Mesendoderm (in vitro differentiated cells): ENCODE measurements at regions not wholly inside any gene's neighbourhood (a gene's known extent, or its start where the extent isn't known, plus 50 kb on each side); places are given as distances from the start of the nearest gene placed in this dataset.

Source experiments
- DNase-seq: peaks from one replicate; pipeline ENCODE4 v3.0.0; 2013
- H2AK5ac ChIP-seq: 2 replicates; pipeline ENCODE4 v1.6.1; 2013; ENCODE audit warnings: low read length, inconsistent platforms
- H2BK120ac ChIP-seq: 2 replicates; pipeline ENCODE4 v1.6.1; 2013; ENCODE audit warnings: low read depth, mild to moderate bottlenecking, low read length, moderate library complexity, mixed read lengths
- H2BK15ac ChIP-seq: replicated peaks from 2 replicates; pipeline ENCODE4 v1.6.1; 2013; ENCODE audit warnings: low read depth, mild to moderate bottlenecking, moderate library complexity
- H2BK5ac ChIP-seq: 2 replicates; pipeline ENCODE4 v1.6.1; 2013; ENCODE audit warnings: low read length, inconsistent platforms
- H3K18ac ChIP-seq: 2 replicates; pipeline ENCODE4 v1.6.1; 2013; ENCODE audit warnings: mild to moderate bottlenecking, low read length, mixed read lengths
- H3K23ac ChIP-seq: one replicate; pipeline ENCODE4 v1.6.1; 2013; ENCODE audit warnings: low read length
- H3K27ac ChIP-seq: 2 replicates; pipeline ENCODE4 v1.5.1; 2013; ENCODE audit warnings: low read depth, mild to moderate bottlenecking, inconsistent platforms, low read length, moderate library complexity
- H3K27me3 ChIP-seq: 2 replicates; pipeline ENCODE4 v1.6.1; 2013; ENCODE audit warnings: low read length, control low read depth, mild to moderate bottlenecking, inconsistent platforms; ENCODE audit not compliant: insufficient read depth, poor library complexity
- H3K36me3 ChIP-seq: 2 replicates; pipeline ENCODE4 v1.6.1; 2013; ENCODE audit warnings: low read length, inconsistent platforms; ENCODE audit not compliant: control insufficient read depth, insufficient read depth
- H3K4ac ChIP-seq: one replicate; pipeline ENCODE4 v1.6.1; 2013; ENCODE audit warnings: low read depth, mild to moderate bottlenecking, low read length, moderate library complexity
- H3K4me1 ChIP-seq: 2 replicates; pipeline ENCODE4 v1.6.1; 2013; ENCODE audit warnings: low read depth, low read length, inconsistent platforms; ENCODE audit not compliant: control insufficient read depth
- H3K4me2 ChIP-seq: 2 replicates; pipeline ENCODE4 v1.6.1; 2013; ENCODE audit warnings: low read length
- H3K4me3 ChIP-seq: 2 replicates; pipeline ENCODE4 v1.5.1; 2013; ENCODE audit warnings: mild to moderate bottlenecking, low read length
- H3K56ac ChIP-seq: one replicate; pipeline ENCODE4 v1.6.1; 2013; ENCODE audit warnings: low read length
- H3K79me1 ChIP-seq: 2 replicates; pipeline ENCODE4 v1.6.1; 2013; ENCODE audit warnings: low read length, inconsistent platforms
- H3K79me2 ChIP-seq: 2 replicates; pipeline ENCODE4 v1.6.1; 2013; ENCODE audit warnings: mild to moderate bottlenecking, low read length; ENCODE audit not compliant: control insufficient read depth, insufficient read depth
- H3K9ac ChIP-seq: 2 replicates; pipeline ENCODE4 v1.6.1; 2013; ENCODE audit warnings: low read length, inconsistent platforms
- H4K5ac ChIP-seq: one replicate; pipeline ENCODE4 v1.6.1; 2013; ENCODE audit warnings: low read length
- H4K8ac ChIP-seq: one replicate; pipeline ENCODE4 v1.6.1; 2013; ENCODE audit warnings: low read depth, mild to moderate bottlenecking, control low read depth, low read length, moderate library complexity
- WGBS: extraction: QIAGEN DNeasy Blood & Tissue Kit; methylation state at CpG from one replicate; pipeline ENCODE4 v1.1.7; 2013; ENCODE audit warnings: low lambda C conversion rate, missing lambda C conversion rate; ENCODE audit not compliant: insufficient coverage; ENCODE audit errors: extremely low coverage; 5-methylcytosine and 5-hydroxymethylcytosine counted together

DNA sequence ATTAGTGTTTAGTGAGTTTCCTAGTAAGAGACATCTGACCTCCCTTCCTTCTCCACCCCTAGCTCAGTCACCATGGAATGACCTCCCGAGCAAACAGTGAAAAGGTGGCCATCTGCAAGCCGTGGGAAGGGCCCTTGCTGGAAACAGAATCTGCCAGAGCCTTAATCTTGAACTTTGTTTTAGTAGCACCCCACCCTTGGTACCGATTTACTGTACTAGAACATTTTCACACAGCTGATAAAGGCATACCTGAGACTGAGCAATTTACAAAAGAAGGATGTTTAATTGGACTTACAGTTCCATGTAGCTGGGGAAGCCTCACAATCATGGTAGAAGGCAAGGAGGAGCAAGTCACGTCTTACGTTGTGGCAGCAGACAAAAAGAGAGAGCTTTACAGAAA lies 655.8 kb downstream of the TSN start:
- H4K5ac ChIP-seq: no peak overlapping the region
- H3K36me3 ChIP-seq: no peaks in the 10 kb centered on the region
- H2AK5ac ChIP-seq: no peak overlapping the region
- H3K27me3 ChIP-seq: no peaks in the 10 kb centered on the region
- no peak overlapping the region for H3K18ac ChIP-seq
- DNase-seq: no peak
- no peak overlapping the region for H2BK15ac ChIP-seq
- no peak overlapping the region for H3K4me3 ChIP-seq
- no peaks in the 10 kb centered on the region for H3K79me1 ChIP-seq
- no peaks in the 10 kb centered on the region for H3K4me1 ChIP-seq
- H3K27ac ChIP-seq: no peak overlapping the region
- H3K23ac ChIP-seq: no peak overlapping the region
- H2BK5ac ChIP-seq: no peak overlapping the region
- WGBS: no CpG with 5 or more reads among the region's 5 CpGs
- H2BK120ac ChIP-seq: no peak overlapping the region
- H3K56ac ChIP-seq: no peak overlapping the region
- H4K8ac ChIP-seq: no peak overlapping the region
- H3K79me2 ChIP-seq: no peaks in the 10 kb centered on the region
- no peak overlapping the region for H3K9ac ChIP-seq
- no peak overlapping the region for H3K4me2 ChIP-seq
- H3K4ac ChIP-seq: no peak overlapping the region

- no peak overlapping the region for H3K27ac ChIP-seq
- H3K4me1 ChIP-seq: no peaks in the 10 kb centered on the region
- H3K56ac ChIP-seq: no peak overlapping the region
- no CpG with 5 or more reads among the region's 6 CpGs for WGBS
- no peak overlapping the region for H3K4me3 ChIP-seq
- no peaks in the 10 kb centered on the region for H3K79me2 ChIP-seq
- H2AK5ac ChIP-seq: no peak overlapping the region
- H2BK15ac ChIP-seq: no peak overlapping the region
- no peak overlapping the region for H3K4ac ChIP-seq
- no peak for DNase-seq
- H3K18ac ChIP-seq: no peak overlapping the region
- no peaks in the 10 kb centered on the region for H3K36me3 ChIP-seq
- H3K23ac ChIP-seq: no peak overlapping the region
- no peak overlapping the region for H3K4me2 ChIP-seq
- no peak overlapping the region for H3K9ac ChIP-seq
- H2BK5ac ChIP-seq: no peak overlapping the region
- H3K27me3 ChIP-seq: no peaks in the 10 kb centered on the region
- H4K8ac ChIP-seq: no peak overlapping the region
- H2BK120ac ChIP-seq: no peak overlapping the region
- H3K79me1 ChIP-seq: no peaks in the 10 kb centered on the region
- H4K5ac ChIP-seq: no peak overlapping the region
These were observed 656.9 kb downstream of the TSN start for GRCh38 chr2:122412360-122412759.

DNA sequence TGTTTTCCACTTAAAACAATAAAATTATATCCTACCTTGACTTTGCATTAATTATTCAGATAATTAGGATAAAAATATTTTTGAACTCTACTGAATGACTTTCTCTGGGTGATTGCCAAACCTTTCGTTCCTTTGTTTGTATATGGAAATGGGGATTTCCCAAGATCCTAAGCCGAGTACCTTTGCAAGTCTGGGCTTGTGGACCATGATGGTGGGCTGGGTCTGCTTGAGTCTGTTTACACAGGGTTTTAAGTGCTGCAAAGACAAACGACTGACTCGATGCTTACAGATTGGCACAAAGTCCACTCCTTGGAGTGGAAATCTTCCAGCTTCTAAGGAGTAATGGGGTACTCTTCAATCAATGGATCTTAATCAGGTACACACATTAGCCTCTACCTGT lies 659.5 kb downstream of the TSN start:
- no CpG with 5 or more reads among the region's 4 CpGs for WGBS

GRCh38 chr2:122417114-122417513 lies 661.7 kb downstream of the TSN start:
- H3K23ac ChIP-seq: no peak overlapping the region
- no CpG with 5 or more reads among the region's 1 CpG for WGBS
- no peak overlapping the region for H4K8ac ChIP-seq
- H2AK5ac ChIP-seq: no peak overlapping the region
- no peaks in the 10 kb centered on the region for H3K36me3 ChIP-seq
- no peak overlapping the region for H2BK5ac ChIP-seq
- H4K5ac ChIP-seq: no peak overlapping the region
- H3K4me1 ChIP-seq: no peaks in the 10 kb centered on the region
- H3K56ac ChIP-seq: no peak overlapping the region
- DNase-seq: no peak
- H3K4me3 ChIP-seq: no peak overlapping the region
- H3K18ac ChIP-seq: no peak overlapping the region
- H3K4ac ChIP-seq: no peak overlapping the region
- H3K9ac ChIP-seq: no peak overlapping the region
- no peaks in the 10 kb centered on the region for H3K79me2 ChIP-seq
- H3K4me2 ChIP-seq: no peak overlapping the region
- no peaks in the 10 kb centered on the region for H3K79me1 ChIP-seq
- H2BK120ac ChIP-seq: no peak overlapping the region
- H3K27me3 ChIP-seq: no peaks in the 10 kb centered on the region
- no peak overlapping the region for H2BK15ac ChIP-seq
- H3K27ac ChIP-seq: no peak overlapping the region

More for the DNA sequence above, 659.5 kb downstream of the TSN start:
- H2BK5ac ChIP-seq: no peak overlapping the region
- no peak overlapping the region for H3K9ac ChIP-seq
- no peak overlapping the region for H3K56ac ChIP-seq
- H3K36me3 ChIP-seq: no peaks in the 10 kb centered on the region
- H3K4me1 ChIP-seq: no peaks in the 10 kb centered on the region
- H4K8ac ChIP-seq: no peak overlapping the region
- H3K18ac ChIP-seq: no peak overlapping the region
- H3K23ac ChIP-seq: no peak overlapping the region
- DNase-seq: no peak
- no peak overlapping the region for H3K4me3 ChIP-seq
- no peak overlapping the region for H3K4ac ChIP-seq
- no peak overlapping the region for H2BK15ac ChIP-seq
- no peaks in the 10 kb centered on the region for H3K79me2 ChIP-seq
- no peak overlapping the region for H3K4me2 ChIP-seq
- H2AK5ac ChIP-seq: no peak overlapping the region
- no peaks in the 10 kb centered on the region for H3K27me3 ChIP-seq
- H3K79me1 ChIP-seq: no peaks in the 10 kb centered on the region
- no peak overlapping the region for H4K5ac ChIP-seq
- H2BK120ac ChIP-seq: no peak overlapping the region
- H3K27ac ChIP-seq: no peak overlapping the region

DNA sequence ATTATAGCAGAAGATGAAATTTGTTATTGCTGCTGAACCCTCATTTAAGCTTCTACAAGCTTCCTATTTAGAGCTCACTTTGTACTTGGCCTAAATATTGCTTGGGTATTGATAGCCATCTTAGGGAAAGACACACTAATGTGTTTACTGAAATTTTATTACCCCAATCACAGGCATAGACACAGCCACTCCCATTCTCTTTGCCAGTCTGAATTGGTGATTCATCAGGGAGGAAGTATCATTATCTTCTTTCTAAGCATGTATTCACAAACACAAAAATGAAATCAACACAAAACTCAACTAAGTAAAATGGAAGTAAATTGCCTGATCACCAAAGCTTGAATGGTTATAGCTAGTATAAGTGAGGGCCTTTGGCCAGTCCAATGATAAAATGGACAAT lies 666.3 kb downstream of the TSN start:
- H3K4me3 ChIP-seq: no peak overlapping the region
- no peak overlapping the region for H3K4ac ChIP-seq
- no peak overlapping the region for H3K18ac ChIP-seq
- no peaks in the 10 kb centered on the region for H3K79me1 ChIP-seq
- H2AK5ac ChIP-seq: no peak overlapping the region
- no peak overlapping the region for H2BK15ac ChIP-seq
- no peak overlapping the region for H3K9ac ChIP-seq
- no peak overlapping the region for H2BK120ac ChIP-seq
- no peak overlapping the region for H4K8ac ChIP-seq
- H3K56ac ChIP-seq: no peak overlapping the region
- H2BK5ac ChIP-seq: no peak overlapping the region
- no peaks in the 10 kb centered on the region for H3K27me3 ChIP-seq
- H3K36me3 ChIP-seq: no peaks in the 10 kb centered on the region
- no peak overlapping the region for H3K4me2 ChIP-seq
- H3K23ac ChIP-seq: no peak overlapping the region
- no peaks in the 10 kb centered on the region for H3K79me2 ChIP-seq
- H3K4me1 ChIP-seq: no peaks in the 10 kb centered on the region
- H3K27ac ChIP-seq: no peak overlapping the region
- H4K5ac ChIP-seq: no peak overlapping the region
- no peak for DNase-seq

DNA sequence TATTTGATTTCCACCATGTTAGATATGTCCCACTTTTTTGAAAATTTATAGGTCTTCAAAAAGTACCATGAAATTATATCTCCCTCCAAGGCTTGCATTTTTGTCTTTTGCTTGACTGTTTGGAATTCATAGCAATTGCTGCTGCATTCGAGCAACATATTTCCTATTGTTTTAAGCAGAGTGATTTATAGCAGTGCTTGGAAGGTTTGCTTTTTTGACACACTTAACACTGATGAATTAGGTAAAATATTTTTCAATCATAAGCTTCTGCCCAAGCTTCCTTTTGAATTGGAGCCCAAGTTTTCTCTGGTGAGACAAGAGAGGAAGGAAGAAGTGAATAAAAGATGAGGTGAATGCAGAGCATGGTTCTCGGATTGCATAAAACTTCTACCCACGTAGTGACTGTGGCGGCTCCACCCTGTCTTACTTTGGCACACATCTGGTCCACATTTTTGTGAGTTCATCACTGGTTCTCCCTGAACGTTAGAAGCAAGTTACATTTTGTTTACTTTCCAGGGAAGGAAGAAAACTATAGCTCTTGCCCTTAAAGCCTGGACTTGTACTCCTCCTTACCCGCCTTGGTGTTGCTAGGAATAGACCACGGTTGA lies 667.0 kb downstream of the TSN start:
- H3K18ac ChIP-seq: no peak overlapping the region
- no peak overlapping the region for H4K5ac ChIP-seq
- no peaks in the 10 kb centered on the region for H3K4me1 ChIP-seq
- no peaks in the 10 kb centered on the region for H3K79me2 ChIP-seq
- no CpG with 5 or more reads among the region's 7 CpGs for WGBS
- H2BK5ac ChIP-seq: no peak overlapping the region
- no peak overlapping the region for H3K4me3 ChIP-seq
- no peak overlapping the region for H2AK5ac ChIP-seq
- H3K79me1 ChIP-seq: no peaks in the 10 kb centered on the region
- no peak overlapping the region for H2BK120ac ChIP-seq
- no peak overlapping the region for H3K56ac ChIP-seq
- no peak overlapping the region for H3K4ac ChIP-seq
- no peak overlapping the region for H3K9ac ChIP-seq
- no peak overlapping the region for H3K4me2 ChIP-seq
- H3K27me3 ChIP-seq: no peaks in the 10 kb centered on the region
- no peak for DNase-seq
- no peak overlapping the region for H3K27ac ChIP-seq
- H2BK15ac ChIP-seq: no peak overlapping the region
- no peak overlapping the region for H3K23ac ChIP-seq
- no peaks in the 10 kb centered on the region for H3K36me3 ChIP-seq
- no peak overlapping the region for H4K8ac ChIP-seq
